ENCODE measurements at regions not wholly inside any gene's neighbourhood (a gene's known extent, or its start where the extent isn't known, plus 50 kb on each side); places are given as distances from the start of the nearest gene placed in this dataset.

- TF ChIP-seq POLR2AphosphoS5 (IDR thresholded peaks at IDR 0.05) = no peak
- no peak for TF ChIP-seq EP300 (IDR thresholded peaks at IDR 0.05)
- no peak for TF ChIP-seq POLR2A (IDR thresholded peaks at IDR 0.05)
- no peak for TF ChIP-seq CTCF (IDR thresholded peaks at IDR 0.05)
- no peak for DNase-seq
- 23 to 32% methylated on average over 11 of the region's 11 CpGs for WGBS, 2 donors
- no peak overlapping the region for H3K4me3 ChIP-seq
- no peaks in the 10 kb centered on the region for H3K36me3 ChIP-seq
- H3K9me3 ChIP-seq = no peaks in the 10 kb centered on the region
- peaks cover 0 to 8% (median 4%) of the 10 kb centered on the region in 4 donors for H3K4me1 ChIP-seq
- no peaks in the 10 kb centered on the region for H3K27me3 ChIP-seq
- no peak overlapping the region for H3K27ac ChIP-seq
- intact Hi-C loops (cut with DNase I) = no loop called here
These were observed 385.7 kb upstream of the MMS22L start for GRCh38 chr6:97668716-97669115.

GRCh38 chr6:97669191-97670031 is 386.4 kb upstream of the MMS22L start:
- H3K27ac ChIP-seq = no peak overlapping the region
- peak overlapping the region in 3 of 4 donors; percentile 9 to 25 (median 18) for H3K4me3 ChIP-seq
- no peaks in the 10 kb centered on the region for H3K36me3 ChIP-seq
- peaks cover 0 to 8% (median 4%) of the 10 kb centered on the region in 4 donors for H3K4me1 ChIP-seq
- no peak for TF ChIP-seq EP300 (IDR thresholded peaks at IDR 0.05)
- no peak for TF ChIP-seq POLR2A (IDR thresholded peaks at IDR 0.05)
- DNase-seq = no peak
- 25 to 33% methylated on average over 15 of the region's 15 CpGs for WGBS, 2 donors
- H3K27me3 ChIP-seq = no peaks in the 10 kb centered on the region
- intact Hi-C loops (cut with DNase I) = no loop called here
- H3K9me3 ChIP-seq = no peaks in the 10 kb centered on the region

GRCh38 chr6:97674802-97675201 is 391.8 kb upstream of the MMS22L start:
- Histone ChIP-seq H3K4me1 (peaks cover 0 to under 1% (median 0%) of the 10 kb centered on the region in 4 donors), H3K9me3 (no peaks in the 10 kb centered on the region), H3K4me3 (no peak overlapping the region), H3K27ac (no peak overlapping the region), H3K36me3 (no peaks in the 10 kb centered on the region), H3K27me3 (no peaks in the 10 kb centered on the region)
- WGBS, 2 donors = 69 to 86% methylated on average over 3 of the region's 3 CpGs
- no peak for TF ChIP-seq POLR2AphosphoS5 (IDR thresholded peaks at IDR 0.05)
- no peak for TF ChIP-seq EP300 (IDR thresholded peaks at IDR 0.05)
- no peak for TF ChIP-seq CTCF (IDR thresholded peaks at IDR 0.05)
- no peak for TF ChIP-seq POLR2A (IDR thresholded peaks at IDR 0.05)
- intact Hi-C loops (cut with DNase I) = no loop called here
- DNase-seq = peak; percentile 36

- no peaks in the 10 kb centered on the region for H3K27me3 ChIP-seq
- WGBS, 2 donors = 68 to 76% methylated on average over 2 of the region's 2 CpGs
- intact Hi-C loops (cut with DNase I) = no loop called here
These were observed 394.6 kb upstream of the MMS22L start for GRCh38 chr6:97677626-97678025.

GRCh38 chr6:97687916-97688315 is 404.9 kb upstream of the MMS22L start:
- intact Hi-C loops (cut with DNase I) = no loop called here
- DNase-seq = no peak
- H3K4me1 ChIP-seq = no peaks in the 10 kb centered on the region
- WGBS, 2 donors = 88 to 89% methylated on average over 2 of the region's 2 CpGs
- H3K36me3 ChIP-seq = no peaks in the 10 kb centered on the region
- no peaks in the 10 kb centered on the region for H3K27me3 ChIP-seq
- H3K27ac ChIP-seq = no peak overlapping the region
- H3K9me3 ChIP-seq = no peaks in the 10 kb centered on the region
- H3K4me3 ChIP-seq = no peak overlapping the region
- TF ChIP-seq EP300 (IDR thresholded peaks at IDR 0.05) = no peak
- TF ChIP-seq POLR2A (IDR thresholded peaks at IDR 0.05) = no peak
- no peak for TF ChIP-seq CTCF (IDR thresholded peaks at IDR 0.05)
- no peak for TF ChIP-seq POLR2AphosphoS5 (IDR thresholded peaks at IDR 0.05)

More at GRCh38 chr6:97677626-97678025, 394.6 kb upstream of the MMS22L start:
- Histone ChIP-seq H3K4me3 (no peak overlapping the region), H3K27ac (no peak overlapping the region), H3K36me3 (no peaks in the 10 kb centered on the region), H3K4me1 (no peaks in the 10 kb centered on the region), H3K9me3 (no peaks in the 10 kb centered on the region)
- DNase-seq = no peak
- no peak for TF ChIP-seq POLR2A (IDR thresholded peaks at IDR 0.05)
- no peak for TF ChIP-seq CTCF (IDR thresholded peaks at IDR 0.05)

All from sigmoid colon (tissue), 6 donors.